Tibial nerve (tissue), 4 donors: ENCODE measurements at regions not wholly inside any gene's neighbourhood (a gene's known extent, or its start where the extent isn't known, plus 50 kb on each side); places are given as distances from the start of the nearest gene placed in this dataset.
"Not testable (repeated sequence)": the region's sequence is repeated elsewhere in the genome, so short reads cannot be mapped to it uniquely, and the experiment has no call there.

ENCODE experiments used
- DNase-seq, 2 donors: peaks; one replicate each; pipeline ENCODE4 v3.0.0-alpha.2; 2019; ENCODE audit warnings: low spot score in 2 of 2
- H3K27ac ChIP-seq, 4 donors: fragments of 200-600 bp; sonication (generic) in 3 of 4; one replicate each; pipeline ENCODE4 v1.5.1; 2017 to 2019; ENCODE audit warnings: mild to moderate bottlenecking in 1 of 4
- H3K27me3 ChIP-seq, 2 donors: fragments of 200-600 bp; sonication (generic) in 1 of 2; one replicate each; pipeline versions ENCODE4 v1.5.1 to v1.6.0; 2017 to 2019
- H3K36me3 ChIP-seq, 3 donors: fragments of 200-600 bp; sonication (generic); one replicate each; pipeline ENCODE4 v1.5.1; 2018 to 2019
- H3K4me1 ChIP-seq, 4 donors: fragments of 200-600 bp; sonication (generic) in 3 of 4; one replicate each; pipeline ENCODE4 v1.5.1; 2017 to 2019
- H3K4me3 ChIP-seq, 4 donors: fragments of 200-600 bp; sonication (generic) in 3 of 4; one replicate each; pipeline ENCODE4 v1.5.1; 2017 to 2019; ENCODE audit warnings: mild to moderate bottlenecking in 1 of 4, moderate library complexity in 1 of 4
- H3K9me3 ChIP-seq, 4 donors: fragments of 200-600 bp; sonication (generic) in 3 of 4; one replicate each; pipeline ENCODE4 v1.5.1; 2017 to 2019
- CTCF ChIP-seq, 5 experiments: fragments of 200-600 bp in 3 of 5; fragments of 450-650 bp in 2 of 5; sonication (generic) in 3 of 5; IDR thresholded peaks; one replicate each; pipeline ENCODE4 v1.5.1; 2016 to 2019; ENCODE audit warnings: antibody characterized with exemption in 5 of 5, mild to moderate bottlenecking in 3 of 5, moderate library complexity in 2 of 5
- EP300 ChIP-seq, 2 donors: sonication (generic); formaldehyde crosslinking; IDR thresholded peaks; one replicate each; pipeline ENCODE4 v1.6.1; 2017; ENCODE audit warnings: antibody characterized with exemption in 2 of 2, mild to moderate bottlenecking in 1 of 2
- POLR2A ChIP-seq, 2 donors: fragments of 450-650 bp; IDR thresholded peaks; one replicate each; pipeline ENCODE4 v1.6.1; 2017; ENCODE audit warnings: antibody characterized with exemption in 2 of 2, mild to moderate bottlenecking in 2 of 2, moderate library complexity in 2 of 2
- whole genome bisulfite sequencing, 2 donors: methylation state at CpG; one replicate each; pipeline ENCODE4 v1.1.5; 2018; 5-methylcytosine and 5-hydroxymethylcytosine counted together

- H3K36me3 ChIP-seq: no peaks in the 10 kb centered on the region
- no peaks in the 10 kb centered on the region for H3K27me3 ChIP-seq
- H3K9me3 ChIP-seq: peaks cover 0 to 18% (median 0%) of the 10 kb centered on the region in 4 donors
- no peak for DNase-seq
- 52 to 58% methylated on average over 13 of the region's 13 CpGs for WGBS, 2 donors
- no peak overlapping the region for H3K27ac ChIP-seq
- no peak for TF ChIP-seq EP300 (IDR thresholded peaks at IDR 0.05)
- TF ChIP-seq POLR2A (IDR thresholded peaks at IDR 0.05): no peak
- no peak for TF ChIP-seq CTCF (IDR thresholded peaks at IDR 0.05)
- H3K4me1 ChIP-seq: no peaks in the 10 kb centered on the region
- H3K4me3 ChIP-seq: no peak overlapping the region
Measured at GRCh38 chr21:31592963-31593560, 66.4 kb upstream of the SOD1 start.

- WGBS, 2 donors: 61 to 67% methylated on average over 3 of the region's 3 CpGs
- H3K27me3 ChIP-seq: no peaks in the 10 kb centered on the region
- no peak for TF ChIP-seq CTCF (IDR thresholded peaks at IDR 0.05)
- no peak for TF ChIP-seq POLR2A (IDR thresholded peaks at IDR 0.05)
- no peak for TF ChIP-seq EP300 (IDR thresholded peaks at IDR 0.05)
- no peak overlapping the region for H3K27ac ChIP-seq
- no peaks in the 10 kb centered on the region for H3K4me1 ChIP-seq
- H3K9me3 ChIP-seq: peaks cover 0 to 18% (median 0%) of the 10 kb centered on the region in 4 donors
- no peaks in the 10 kb centered on the region for H3K36me3 ChIP-seq
- DNase-seq: no peak
- no peak overlapping the region for H3K4me3 ChIP-seq
Measured at GRCh38 chr21:31592516-31592915, 67.0 kb upstream of the SOD1 start.

- Histone ChIP-seq H3K27me3 (no peaks in the 10 kb centered on the region), H3K9me3 (peaks cover 0 to 6% (median 0%) of the 10 kb centered on the region in 4 donors), H3K27ac (no peak overlapping the region), H3K36me3 (no peaks in the 10 kb centered on the region), H3K4me1 (no peaks in the 10 kb centered on the region), H3K4me3 (no peak overlapping the region)
- WGBS, 2 donors: 69 to 77% methylated on average over 3 of the region's 3 CpGs
- DNase-seq: no peak
- TF ChIP-seq POLR2A (IDR thresholded peaks at IDR 0.05) (no peak), CTCF (IDR thresholded peaks at IDR 0.05) (no peak), EP300 (IDR thresholded peaks at IDR 0.05) (no peak)
Measured at GRCh38 chr21:31589820-31590219, 69.7 kb upstream of the SOD1 start.

- TF ChIP-seq CTCF (IDR thresholded peaks at IDR 0.05) (no peak), POLR2A (IDR thresholded peaks at IDR 0.05) (no peak), EP300 (IDR thresholded peaks at IDR 0.05) (no peak)
- Histone ChIP-seq H3K4me1 (no peaks in the 10 kb centered on the region), H3K27me3 (no peaks in the 10 kb centered on the region), H3K4me3 (no peak overlapping the region), H3K9me3 (no peaks in the 10 kb centered on the region), H3K36me3 (no peaks in the 10 kb centered on the region), H3K27ac (no peak overlapping the region)
- no peak for DNase-seq
- 68 to 70% methylated on average over 6 of the region's 6 CpGs for WGBS, 2 donors
Measured at GRCh38 chr21:31586118-31586517, 73.4 kb upstream of the SOD1 start.

- 57 to 58% methylated on average over 9 of the region's 9 CpGs for WGBS, 2 donors
- H3K4me1 ChIP-seq, H3K27me3 ChIP-seq, H3K9me3 ChIP-seq, H3K4me3 ChIP-seq, H3K27ac ChIP-seq, H3K36me3 ChIP-seq, DNase-seq: not testable (repeated sequence)
Measured at GRCh38 chr21:31583937-31584336, 75.6 kb upstream of the SOD1 start.

- no peaks in the 10 kb centered on the region for H3K27me3 ChIP-seq
- no peak overlapping the region for H3K27ac ChIP-seq
- WGBS, 2 donors: 74 to 75% methylated on average over 6 of the region's 6 CpGs
- TF ChIP-seq CTCF (IDR thresholded peaks at IDR 0.05) (no peak), EP300 (IDR thresholded peaks at IDR 0.05) (no peak), POLR2A (IDR thresholded peaks at IDR 0.05) (no peak)
- no peaks in the 10 kb centered on the region for H3K36me3 ChIP-seq
- DNase-seq: no peak
- no peaks in the 10 kb centered on the region for H3K4me1 ChIP-seq
- no peaks in the 10 kb centered on the region for H3K9me3 ChIP-seq
- no peak overlapping the region for H3K4me3 ChIP-seq
Measured at GRCh38 chr21:31583498-31583897, 76.0 kb upstream of the SOD1 start.
